Neural cell (in vitro differentiated cells): ENCODE measurements at regions not wholly inside any gene's neighbourhood (a gene's known extent, or its start where the extent isn't known, plus 50 kb on each side); places are given as distances from the start of the nearest gene placed in this dataset.

Source experiments
- EP300 ChIP-seq: fragments of 450-650 bp; conservative IDR thresholded peaks from 2 replicates; pipeline ENCODE4 v1.6.1; 2014; ENCODE audit warnings: antibody characterized with exemption, mild to moderate bottlenecking, moderate library complexity; ENCODE audit not compliant: poor library complexity, severe bottlenecking
- MXI1 ChIP-seq: fragments of 450-650 bp; conservative IDR thresholded peaks from 2 replicates; pipeline ENCODE4 v1.6.1; 2014; ENCODE audit warnings: antibody characterized with exemption, mild to moderate bottlenecking; ENCODE audit not compliant: poor library complexity, severe bottlenecking
- RAD21 ChIP-seq: fragments of 450-650 bp; conservative IDR thresholded peaks from 2 replicates; pipeline ENCODE4 v1.6.1; 2014; ENCODE audit warnings: antibody characterized with exemption, mild to moderate bottlenecking, moderate library complexity
- REST ChIP-seq: IDR thresholded peaks from 2 replicates; pipeline ENCODE4 v1.6.1; 2012; ENCODE audit warnings: borderline replicate concordance
- TAF1 ChIP-seq: IDR thresholded peaks from 2 replicates; pipeline ENCODE4 v1.6.1; 2012; ENCODE audit warnings: low read depth
- TF ChIP-seq, protein P1 (sequence below): fragments of 450-650 bp; IDR thresholded peaks from 2 replicates; pipeline ENCODE4 v1.5.1; 2014; ENCODE audit warnings: antibody characterized with exemption, mild to moderate bottlenecking, moderate library complexity; ENCODE audit not compliant: poor library complexity, severe bottlenecking

- no peak for TF ChIP-seq MXI1
- TF ChIP-seq, protein P1, sequence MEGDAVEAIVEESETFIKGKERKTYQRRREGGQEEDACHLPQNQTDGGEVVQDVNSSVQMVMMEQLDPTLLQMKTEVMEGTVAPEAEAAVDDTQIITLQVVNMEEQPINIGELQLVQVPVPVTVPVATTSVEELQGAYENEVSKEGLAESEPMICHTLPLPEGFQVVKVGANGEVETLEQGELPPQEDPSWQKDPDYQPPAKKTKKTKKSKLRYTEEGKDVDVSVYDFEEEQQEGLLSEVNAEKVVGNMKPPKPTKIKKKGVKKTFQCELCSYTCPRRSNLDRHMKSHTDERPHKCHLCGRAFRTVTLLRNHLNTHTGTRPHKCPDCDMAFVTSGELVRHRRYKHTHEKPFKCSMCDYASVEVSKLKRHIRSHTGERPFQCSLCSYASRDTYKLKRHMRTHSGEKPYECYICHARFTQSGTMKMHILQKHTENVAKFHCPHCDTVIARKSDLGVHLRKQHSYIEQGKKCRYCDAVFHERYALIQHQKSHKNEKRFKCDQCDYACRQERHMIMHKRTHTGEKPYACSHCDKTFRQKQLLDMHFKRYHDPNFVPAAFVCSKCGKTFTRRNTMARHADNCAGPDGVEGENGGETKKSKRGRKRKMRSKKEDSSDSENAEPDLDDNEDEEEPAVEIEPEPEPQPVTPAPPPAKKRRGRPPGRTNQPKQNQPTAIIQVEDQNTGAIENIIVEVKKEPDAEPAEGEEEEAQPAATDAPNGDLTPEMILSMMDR: no peak
- TF ChIP-seq REST: no peak
- no peak for TF ChIP-seq EP300
- no peak for TF ChIP-seq RAD21
- TF ChIP-seq TAF1: no peak
Observed at GRCh38 chr22:47996446-47996857, 1234.0 kb downstream of the TBC1D22A start.
